Endothelial cell of umbilical vein (primary cell): ENCODE measurements at regions not wholly inside any gene's neighbourhood (a gene's known extent, or its start where the extent isn't known, plus 50 kb on each side); places are given as distances from the start of the nearest gene placed in this dataset.
"Not testable (repeated sequence)": the region's sequence is repeated elsewhere in the genome, so short reads cannot be mapped to it uniquely, and the experiment has no call there.

Experiments
- BruUV-seq: library from RNA; stranded (reverse); fragments of 400-500 nt; replicated peaks from 2 replicates; lab custom pipeline; 2021; lab: Mats Ljungman, UMichigan
- CTCF ChIA-PET: fragments of 300-600, 350-600 bp; sonication (Branson Sonifier 250); formaldehyde crosslinking; loops from one replicate; lab custom pipeline; 2021; ENCODE audit warnings: antibody characterized with exemption, inconsistent platforms; lab: Charles Lee
- POLR2A ChIA-PET: fragments of 300-600, 350-600 bp; sonication (Branson Sonifier 250); formaldehyde crosslinking; loops from one replicate; lab custom pipeline; 2021; ENCODE audit warnings: antibody characterized with exemption, inconsistent platforms; lab: Charles Lee
- DNase-seq: peaks from one replicate; pipeline ENCODE4 v3.0.0-alpha.2; 2011; ENCODE audit warnings: low read depth, low spot score
- FAIRE-seq: peaks from 2 replicates; lab custom pipeline; 2011; peaks lifted over from hg19 to GRCh38; lab: Jason Lieb, UNC
- H2AFZ ChIP-seq: 2 replicates; pipeline ENCODE4 v1.6.0; 2012; ENCODE audit warnings: low read depth, low read length, control low read depth, inconsistent platforms
- H3K27ac ChIP-seq: 2 replicates; pipeline ENCODE4 v1.5.1; 2011; ENCODE audit warnings: low read depth, mild to moderate bottlenecking, control low read depth, low read length, moderate library complexity; ENCODE audit not compliant: insufficient read depth
- H3K27me3 ChIP-seq, 2 experiments: 2 replicates each; pipeline versions ENCODE4 v1.6.0 to v1.6.1; 2011; ENCODE audit warnings: low read length in 2 of 2, mixed read lengths in 1 of 2; ENCODE audit not compliant: control insufficient read depth in 2 of 2, insufficient read depth in 2 of 2
- H3K36me3 ChIP-seq, 2 experiments: 2 replicates in 1 of 2; 3 replicates in 1 of 2; pipeline ENCODE4 v1.5.1; 2011; ENCODE audit warnings: low read length in 2 of 2, mild to moderate bottlenecking in 1 of 2, moderate library complexity in 1 of 2; ENCODE audit not compliant: control insufficient read depth in 2 of 2, insufficient read depth in 2 of 2; ENCODE audit errors: extremely low read depth in 1 of 2
- H3K4me1 ChIP-seq: 3 replicates; pipeline ENCODE4 v1.5.1; 2011; ENCODE audit warnings: mild to moderate bottlenecking, low read length; ENCODE audit not compliant: control insufficient read depth, insufficient read depth; ENCODE audit errors: extremely low read depth
- H3K4me2 ChIP-seq: 2 replicates; pipeline ENCODE4 v1.6.1; 2011; ENCODE audit warnings: low read length, control low read depth, mixed read lengths; ENCODE audit not compliant: insufficient read depth
- H3K4me3 ChIP-seq, 3 experiments: fragments of 200-600 bp in 1 of 3; sonication (generic), shearing (Covaris generic) in 1 of 3; replicated peaks in 1 of 3; 2 replicates each; pipeline ENCODE4 v1.5.1; 2011 to 2016; ENCODE audit warnings: control low read depth in 3 of 3, low read length in 3 of 3, mild to moderate bottlenecking in 2 of 3, inconsistent platforms in 1 of 3, low read depth in 1 of 3, moderate library complexity in 1 of 3; ENCODE audit not compliant: insufficient read depth in 1 of 3
- H3K79me2 ChIP-seq: 2 replicates; pipeline ENCODE4 v1.6.0; 2012; ENCODE audit warnings: low read length, inconsistent platforms; ENCODE audit not compliant: control insufficient read depth, insufficient read depth
- H3K9ac ChIP-seq: replicated peaks from 2 replicates; pipeline ENCODE3; 2011; ENCODE audit warnings: low read length, control low read depth; ENCODE audit not compliant: insufficient read depth; ENCODE audit errors: extremely low read depth
- H3K9me1 ChIP-seq: replicated peaks from 3 replicates; pipeline ENCODE4 v1.6.0; 2011; ENCODE audit warnings: mild to moderate bottlenecking, low read length; ENCODE audit not compliant: control insufficient read depth, insufficient read depth; ENCODE audit errors: extremely low read depth
- H3K9me3 ChIP-seq: replicated peaks from 2 replicates; pipeline ENCODE4 v1.5.1; 2012; ENCODE audit warnings: low read length, inconsistent platforms; ENCODE audit not compliant: control insufficient read depth, insufficient read depth
- H4K20me1 ChIP-seq: replicated peaks from 2 replicates; pipeline ENCODE3; 2011; ENCODE audit warnings: mild to moderate bottlenecking, low read length; ENCODE audit not compliant: control insufficient read depth, insufficient read depth; ENCODE audit errors: extremely low read depth
- dilution Hi-C: fragments of 300-500 bp; cut with MboI; formaldehyde crosslinking; loops from one replicate; pipeline ENCODE4 v1.15.0; 2019; ENCODE audit warnings: low sequenced_read_pairs; ENCODE audit not compliant: extremely low pct_ligation_motif_present
- intact Hi-C: fragments of 100-400 bp; cut with micrococcal nuclease; formaldehyde crosslinking; loops from one replicate; pipeline ENCODE4 v1.10.0; 2022

GRCh38 chr7:57835161-57835560, 385.2 kb downstream of the ZNF716 start:
- POLR2A ChIA-PET, H3K27me3 ChIP-seq, H3K79me2 ChIP-seq, H3K4me1 ChIP-seq, H4K20me1 ChIP-seq, BruUV-seq, H3K9ac ChIP-seq, intact Hi-C loops, H2AFZ ChIP-seq, H3K9me3 ChIP-seq, H3K27ac ChIP-seq, H3K9me1 ChIP-seq, CTCF ChIA-PET, FAIRE-seq, H3K4me3 ChIP-seq, H3K4me2 ChIP-seq, H3K36me3 ChIP-seq, DNase-seq, dilution Hi-C loops: not testable (repeated sequence)

- H3K4me1 ChIP-seq, H3K9me3 ChIP-seq, H3K27ac ChIP-seq, H3K9ac ChIP-seq, H3K79me2 ChIP-seq, H3K4me3 ChIP-seq, H3K36me3 ChIP-seq, POLR2A ChIA-PET, dilution Hi-C loops, BruUV-seq, H3K4me2 ChIP-seq, CTCF ChIA-PET, intact Hi-C loops, H4K20me1 ChIP-seq, FAIRE-seq, H3K27me3 ChIP-seq, DNase-seq, H2AFZ ChIP-seq, H3K9me1 ChIP-seq: not testable (repeated sequence)
Measured at GRCh38 chr7:57839152-57839551, 389.2 kb downstream of the ZNF716 start.
